ENCODE measurements at regions not wholly inside any gene's neighbourhood (a gene's known extent, or its start where the extent isn't known, plus 50 kb on each side); places are given as distances from the start of the nearest gene placed in this dataset.

DNA sequence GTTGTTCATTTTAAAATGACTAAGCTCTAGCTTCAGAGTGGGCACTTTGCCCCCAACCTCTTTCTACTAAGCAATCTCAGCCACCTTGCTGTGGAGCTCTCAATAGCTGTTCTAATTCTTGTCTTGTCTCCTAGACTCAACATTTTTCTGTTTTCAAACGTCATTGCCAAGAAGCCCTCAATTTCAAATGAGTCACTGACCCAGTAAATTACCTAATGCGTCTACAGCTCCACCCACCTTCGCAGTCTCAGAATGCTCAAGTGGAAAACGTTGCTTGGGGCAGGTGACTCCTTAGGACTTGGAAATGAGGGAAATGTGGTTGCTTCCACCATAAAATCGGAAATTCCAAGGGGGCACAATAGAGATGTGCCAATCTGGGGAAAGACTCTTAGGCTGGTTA, 59.0 kb downstream of the ING2 start:
- H3K9me3 ChIP-seq (ENCODE audit: control insufficient read depth, low read length) = no peaks in the 10 kb centered on the region
- H3K27ac ChIP-seq (ENCODE audit: low read length) = no peak overlapping the region
- WGBS = 56% methylated on average over 5 of the region's 5 CpGs
- no peaks in the 10 kb centered on the region for H3K27me3 ChIP-seq (ENCODE audit: control insufficient read depth, insufficient read depth)
- H3K4me1 ChIP-seq (ENCODE audit: control insufficient read depth, insufficient read depth, low read length) = no peaks in the 10 kb centered on the region
- no peak for DNase-seq
- ATAC-seq = no peak
- H3K4me3 ChIP-seq (ENCODE audit: low read length) = no peak overlapping the region
- intact Hi-C loops (cut with DNase I) = no loop called here

DNA sequence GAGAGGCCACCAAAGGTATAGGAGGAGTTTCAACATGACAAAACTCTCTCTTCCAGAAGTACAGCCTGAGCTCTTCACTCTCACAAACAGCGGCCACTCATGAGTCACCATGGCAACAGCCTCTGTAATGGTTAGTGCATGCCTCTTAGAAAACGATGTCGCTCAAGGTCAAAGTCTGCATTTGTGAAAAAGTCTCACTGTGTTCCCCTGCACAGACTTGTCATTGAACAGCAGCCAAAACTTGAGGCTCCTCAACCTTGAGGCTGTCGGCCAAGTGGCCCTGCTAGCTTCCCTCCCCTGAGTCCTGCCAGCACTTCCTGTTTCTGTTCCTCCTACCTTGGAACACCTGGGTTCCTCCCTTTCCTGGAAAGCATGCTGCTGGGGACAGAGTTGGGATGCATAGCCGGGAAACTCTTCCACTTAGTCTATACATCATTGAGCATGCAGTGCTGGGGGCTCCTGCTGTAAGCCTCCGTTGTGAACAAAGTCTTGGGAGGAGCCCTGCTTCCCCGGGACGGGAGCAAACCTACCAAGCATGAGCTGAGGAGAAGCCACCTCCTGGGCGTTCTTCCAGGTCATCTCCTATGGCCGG, 66.6 kb downstream of the ING2 start:
- WGBS = 39% methylated on average over 10 of the region's 10 CpGs
- intact Hi-C loops (cut with DNase I) = no loop called here
- Histone ChIP-seq H3K9me3 (ENCODE audit: control insufficient read depth, low read length) (no peaks in the 10 kb centered on the region), H3K27me3 (ENCODE audit: control insufficient read depth, insufficient read depth) (no peaks in the 10 kb centered on the region), H3K4me3 (ENCODE audit: low read length) (no peak overlapping the region), H3K4me1 (ENCODE audit: control insufficient read depth, insufficient read depth, low read length) (no peaks in the 10 kb centered on the region), H3K27ac (ENCODE audit: low read length) (no peak overlapping the region)
- DNase-seq = peak in 1 of 3 donors; percentile 48
- ATAC-seq = peak; percentile 65 to 82

DNA sequence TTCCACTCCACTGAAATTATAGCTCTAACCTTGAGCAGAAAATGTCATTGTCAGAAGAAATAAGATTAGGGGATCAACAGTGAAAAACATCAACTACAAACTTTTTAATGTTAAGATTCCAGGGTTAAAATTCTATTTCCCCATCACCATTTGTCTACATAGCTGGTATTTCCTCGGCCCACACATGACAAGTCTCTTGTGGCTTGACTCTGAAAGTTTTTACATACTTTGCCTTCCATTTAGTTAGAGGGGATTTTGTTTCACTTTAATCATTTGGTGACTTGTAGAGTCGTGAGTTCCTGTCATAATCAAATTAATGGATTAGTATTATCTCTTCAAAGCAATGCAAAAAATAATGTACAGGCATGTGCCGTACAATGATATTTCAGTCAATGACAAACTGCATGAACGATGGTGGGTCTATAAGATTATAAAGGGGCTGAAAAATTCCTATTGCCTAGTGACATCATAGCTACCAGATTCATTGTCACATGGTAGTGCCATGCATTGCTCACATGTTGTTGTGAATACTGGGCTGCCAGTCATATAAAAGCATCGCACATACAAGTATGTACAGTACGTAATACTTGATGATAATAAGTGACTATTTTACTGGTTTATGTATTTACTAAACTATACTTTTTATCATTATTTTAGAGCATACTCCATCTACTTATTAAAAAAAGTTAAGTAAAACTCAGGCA, 72.0 kb downstream of the ING2 start:
- DNase-seq (no peak), ATAC-seq (no peak)
- no peaks in the 10 kb centered on the region for H3K4me1 ChIP-seq (ENCODE audit: control insufficient read depth, insufficient read depth, low read length)
- H3K27me3 ChIP-seq (ENCODE audit: control insufficient read depth, insufficient read depth) = no peaks in the 10 kb centered on the region
- intact Hi-C loops (cut with DNase I) = no loop called here
- no peaks in the 10 kb centered on the region for H3K9me3 ChIP-seq (ENCODE audit: control insufficient read depth, low read length)
- H3K27ac ChIP-seq (ENCODE audit: low read length) = no peak overlapping the region
- 73% methylated on average over 6 of the region's 6 CpGs for WGBS
- no peak overlapping the region for H3K4me3 ChIP-seq (ENCODE audit: low read length)

DNA sequence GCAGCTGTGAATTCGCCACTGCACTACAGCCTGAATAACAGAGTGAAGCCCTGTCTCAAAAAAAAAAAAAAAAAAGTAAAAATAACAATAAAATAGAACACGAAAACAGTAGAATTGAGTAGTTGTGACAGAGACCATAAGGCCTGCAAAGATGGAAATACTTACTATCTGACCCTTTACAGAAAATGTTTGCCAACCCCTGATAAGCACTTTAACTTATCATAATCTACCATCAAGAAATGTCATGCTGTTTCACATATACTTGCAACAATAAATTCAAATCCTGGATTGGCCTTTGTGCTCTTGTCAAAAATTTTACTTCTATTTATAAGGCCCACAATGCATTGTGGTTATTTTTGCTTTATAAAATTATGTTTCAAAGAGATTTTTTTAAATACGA, 75.5 kb downstream of the ING2 start:
- Histone ChIP-seq H3K27ac (ENCODE audit: low read length) (no peak overlapping the region), H3K4me3 (ENCODE audit: low read length) (no peak overlapping the region), H3K9me3 (ENCODE audit: control insufficient read depth, low read length) (no peaks in the 10 kb centered on the region), H3K27me3 (ENCODE audit: control insufficient read depth, insufficient read depth) (no peaks in the 10 kb centered on the region), H3K4me1 (ENCODE audit: control insufficient read depth, insufficient read depth, low read length) (no peaks in the 10 kb centered on the region)
- DNase-seq = no peak
- ATAC-seq = no peak
- 70% methylated on average over 3 of the region's 3 CpGs for WGBS
- intact Hi-C loops (cut with DNase I) = no loop called here

DNA sequence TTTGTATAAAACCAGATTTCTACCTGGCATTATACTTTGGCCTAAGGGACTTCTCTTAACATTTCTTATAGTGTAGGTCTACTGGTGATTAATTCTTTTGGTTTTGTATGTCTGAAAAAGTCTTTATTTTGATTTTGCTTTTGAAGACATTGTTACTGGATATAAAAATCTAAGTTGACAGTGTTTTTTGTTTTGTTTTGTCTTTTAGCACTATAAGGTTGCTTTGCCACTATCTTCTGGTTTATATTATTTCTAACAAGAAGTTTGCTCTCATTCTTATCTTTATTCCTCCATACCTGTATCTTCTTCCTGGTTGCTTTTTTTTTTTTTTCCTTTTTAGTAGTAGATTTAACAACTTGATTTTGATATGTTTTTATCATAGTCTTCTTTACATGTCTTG, 76.0 kb downstream of the ING2 start:
- H3K9me3 ChIP-seq (ENCODE audit: control insufficient read depth, low read length) = no peaks in the 10 kb centered on the region
- ATAC-seq = no peak
- H3K4me1 ChIP-seq (ENCODE audit: control insufficient read depth, insufficient read depth, low read length) = no peaks in the 10 kb centered on the region
- no peak overlapping the region for H3K4me3 ChIP-seq (ENCODE audit: low read length)
- H3K27ac ChIP-seq (ENCODE audit: low read length) = no peak overlapping the region
- DNase-seq = no peak
- H3K27me3 ChIP-seq (ENCODE audit: control insufficient read depth, insufficient read depth) = no peaks in the 10 kb centered on the region
- intact Hi-C loops (cut with DNase I) = no loop called here

DNA sequence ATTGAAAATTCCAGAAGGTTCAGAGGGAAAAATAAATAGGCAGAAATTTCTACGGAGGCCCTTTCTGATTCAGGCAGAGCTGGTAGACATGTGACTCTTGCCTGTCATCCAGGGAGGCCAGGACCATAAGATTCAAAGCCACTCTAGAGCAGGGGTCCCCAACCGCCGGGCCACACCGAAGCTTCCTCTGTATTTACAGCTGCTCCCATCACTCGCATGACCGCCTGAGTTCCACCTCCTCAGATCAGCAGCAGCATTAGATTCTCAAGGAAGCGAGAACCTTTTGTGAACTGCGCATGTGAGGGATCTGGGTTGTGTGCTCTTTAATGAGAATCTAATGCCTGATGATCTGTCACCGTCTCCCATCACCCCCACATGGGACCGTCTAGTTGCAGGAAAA, 72.2 kb downstream of the RWDD4 start:
- intact Hi-C loops (cut with DNase I) = no loop called here
- WGBS = 89% methylated on average over 10 of the region's 10 CpGs

DNA sequence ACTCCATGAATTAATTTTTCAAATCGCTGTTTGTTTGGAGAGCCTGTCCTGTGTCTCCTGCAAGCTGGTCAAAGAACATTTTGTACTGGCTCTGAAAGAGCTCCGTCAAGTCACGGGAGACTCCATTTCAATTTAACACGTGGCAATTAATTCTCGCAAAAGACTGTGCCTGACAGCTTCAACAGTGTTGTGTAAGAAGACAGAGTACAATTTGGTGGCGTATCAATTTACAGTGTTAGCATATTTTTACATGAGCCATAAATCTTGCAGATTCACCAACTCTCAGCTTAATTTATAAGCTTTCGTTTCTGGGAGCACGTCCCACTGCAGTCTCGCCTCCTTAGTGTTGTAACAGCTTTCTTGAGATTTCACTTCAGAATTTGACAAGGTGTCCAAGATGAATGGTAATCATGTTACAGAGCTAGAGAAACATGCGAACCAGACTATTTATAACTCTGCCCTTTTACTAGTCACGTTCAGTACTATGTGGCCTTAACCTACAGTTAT, 70.8 kb downstream of the RWDD4 start:
- peak overlapping the region; percentile 91 for H3K27ac ChIP-seq (ENCODE audit: low read length)
- H3K9me3 ChIP-seq (ENCODE audit: control insufficient read depth, low read length) = no peaks in the 10 kb centered on the region
- DNase-seq (no peak), ATAC-seq (peak; percentile 78 to 85)
- intact Hi-C loops (cut with DNase I) = no loop called here
- 40% methylated on average over 11 of the region's 11 CpGs for WGBS
- H3K4me3 ChIP-seq (ENCODE audit: low read length) = no peak overlapping the region
- H3K27me3 ChIP-seq (ENCODE audit: control insufficient read depth, insufficient read depth) = no peaks in the 10 kb centered on the region
- peaks cover 1% of the 10 kb centered on the region for H3K4me1 ChIP-seq (ENCODE audit: control insufficient read depth, insufficient read depth, low read length)

More for the DNA sequence above, 72.2 kb downstream of the RWDD4 start:
- ATAC-seq (no peak), DNase-seq (no peak)
- Histone ChIP-seq H3K9me3 (ENCODE audit: control insufficient read depth, low read length) (no peaks in the 10 kb centered on the region), H3K27me3 (ENCODE audit: control insufficient read depth, insufficient read depth) (no peaks in the 10 kb centered on the region), H3K4me3 (ENCODE audit: low read length) (no peak overlapping the region), H3K4me1 (ENCODE audit: control insufficient read depth, insufficient read depth, low read length) (peaks cover 1% of the 10 kb centered on the region), H3K27ac (ENCODE audit: low read length) (no peak overlapping the region)

DNA sequence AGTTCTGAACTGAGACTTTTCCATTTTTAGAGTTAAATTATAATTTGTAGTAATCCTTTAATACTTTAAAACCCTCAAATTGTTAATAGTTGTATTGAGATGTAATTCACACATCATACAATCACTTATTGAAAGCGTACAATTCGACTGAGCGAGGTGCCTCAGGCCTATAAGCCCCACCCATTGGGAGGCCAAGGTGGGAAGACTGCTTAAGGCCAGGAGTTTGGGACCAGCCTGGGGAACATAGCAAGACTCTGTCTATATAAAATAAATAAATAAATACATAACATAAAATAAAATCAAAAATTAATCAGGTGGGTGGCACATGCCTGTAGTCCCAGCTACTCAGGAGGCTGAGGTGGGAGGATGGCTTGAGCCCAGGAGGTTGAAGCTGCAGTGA, 70.3 kb downstream of the RWDD4 start:
- peaks cover 1% of the 10 kb centered on the region for H3K4me1 ChIP-seq (ENCODE audit: control insufficient read depth, insufficient read depth, low read length)
- no peaks in the 10 kb centered on the region for H3K27me3 ChIP-seq (ENCODE audit: control insufficient read depth, insufficient read depth)
- ATAC-seq = no peak
- DNase-seq = no peak
- H3K27ac ChIP-seq (ENCODE audit: low read length) = peak overlapping the region; percentile 78
- H3K9me3 ChIP-seq (ENCODE audit: control insufficient read depth, low read length) = no peaks in the 10 kb centered on the region
- no peak overlapping the region for H3K4me3 ChIP-seq (ENCODE audit: low read length)
- intact Hi-C loops (cut with DNase I) = no loop called here
- WGBS = 94% methylated on average over 3 of the region's 3 CpGs

DNA sequence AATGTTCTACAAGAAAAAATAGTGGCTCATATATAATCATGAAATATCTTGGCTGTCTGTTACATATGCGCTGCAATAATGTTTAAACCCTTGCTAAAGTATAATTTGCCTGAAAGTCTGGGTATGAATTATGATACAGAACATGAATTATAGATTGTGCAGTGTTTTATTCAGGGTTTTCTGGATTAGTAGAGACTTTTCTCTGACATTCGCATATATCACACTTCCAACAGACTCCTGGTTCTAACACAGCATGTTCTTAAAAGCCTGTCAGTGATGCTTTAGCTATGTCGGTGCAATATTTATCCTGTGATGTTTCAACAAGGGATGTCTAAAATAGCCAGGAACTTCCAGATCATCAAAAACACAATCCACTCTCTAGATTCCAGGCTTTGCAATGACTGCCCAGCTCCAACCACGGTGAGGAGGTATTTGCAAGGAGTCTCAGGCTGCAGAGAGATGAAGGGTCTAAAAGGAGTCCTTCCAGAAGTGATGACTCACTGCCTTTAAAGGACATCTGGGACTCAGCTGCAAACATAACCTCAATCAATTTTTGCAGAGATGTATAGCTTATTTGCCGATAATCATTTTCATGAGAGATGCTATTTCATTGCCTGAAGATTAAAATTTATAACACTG, 69.4 kb downstream of the RWDD4 start:
- Histone ChIP-seq H3K27me3 (ENCODE audit: control insufficient read depth, insufficient read depth) (no peaks in the 10 kb centered on the region), H3K27ac (ENCODE audit: low read length) (no peak overlapping the region), H3K9me3 (ENCODE audit: control insufficient read depth, low read length) (no peaks in the 10 kb centered on the region), H3K4me1 (ENCODE audit: control insufficient read depth, insufficient read depth, low read length) (peaks cover 1% of the 10 kb centered on the region), H3K4me3 (ENCODE audit: low read length) (no peak overlapping the region)
- intact Hi-C loops (cut with DNase I) = no loop called here
- 73% methylated on average over 5 of the region's 5 CpGs for WGBS
- no peak for DNase-seq
- no peak for ATAC-seq
